Naive thymus-derived CD4-positive, alpha-beta T cell (primary cell): ENCODE measurements at regions not wholly inside any gene's neighbourhood (a gene's known extent, or its start where the extent isn't known, plus 50 kb on each side); places are given as distances from the start of the nearest gene placed in this dataset.

ENCODE experiments used
- ATAC-seq: fragments of 150-1000 bp; cut with Tn5 transposase; 2 replicates; pipeline ENCODE4 v1.10.0; 2021; ENCODE audit warnings: mild to moderate bottlenecking, moderate library complexity
- CTCF ChIA-PET: fragments of 350-600 bp; sonication (Branson Sonifier 250); formaldehyde crosslinking; loops from one replicate; lab custom pipeline; 2021; ENCODE audit warnings: antibody characterized with exemption; lab: Charles Lee
- POLR2A ChIA-PET: fragments of 350-600 bp; sonication (Branson Sonifier 250); formaldehyde crosslinking; loops from one replicate; lab custom pipeline; 2021; ENCODE audit warnings: antibody characterized with exemption, inconsistent platforms; lab: Charles Lee
- DNase-seq, 9 donors: peaks; one replicate each; pipeline versions ENCODE4 v3.0.0 to v3.0.0-alpha.2; 2020 to 2022; ENCODE audit warnings: mixed read lengths in 1 of 9
- H3K27ac ChIP-seq: one replicate; pipeline ENCODE4 v1.7.0; 2013; ENCODE audit warnings: mild to moderate bottlenecking, low read depth, low read length, moderate library complexity
- H3K27me3 ChIP-seq, 2 donors: one replicate each; pipeline ENCODE4 v1.7.0; 2013; ENCODE audit warnings: low read length in 2 of 2, mild to moderate bottlenecking in 2 of 2, moderate library complexity in 2 of 2; ENCODE audit not compliant: control insufficient read depth in 2 of 2, insufficient read depth in 2 of 2
- H3K36me3 ChIP-seq, 3 experiments: 1 replicate in 2 of 3; 2 replicates in 1 of 3; pipeline ENCODE4 v1.7.0; 2013; ENCODE audit warnings: low read length in 3 of 3, mild to moderate bottlenecking in 3 of 3, moderate library complexity in 1 of 3; ENCODE audit not compliant: insufficient read depth in 3 of 3, control insufficient read depth in 2 of 3
- H3K4me1 ChIP-seq, 2 donors: one replicate each; pipeline ENCODE4 v1.7.0; 2013; ENCODE audit warnings: low read length in 2 of 2, mild to moderate bottlenecking in 2 of 2, moderate library complexity in 1 of 2; ENCODE audit not compliant: control insufficient read depth in 2 of 2, insufficient read depth in 2 of 2
- H3K4me3 ChIP-seq: 2 replicates; pipeline ENCODE4 v1.7.0; 2013; ENCODE audit warnings: mild to moderate bottlenecking, low read length
- H3K9me3 ChIP-seq, 3 experiments: 1 replicate in 2 of 3; 2 replicates in 1 of 3; pipeline ENCODE4 v1.7.0; 2013; ENCODE audit warnings: low read length in 3 of 3; ENCODE audit not compliant: control insufficient read depth in 2 of 3
- H3K27ac Mint-ChIP-seq, 9 donors: one replicate each; pipeline ENCODE4 v1.8.0; 2020 to 2022; ENCODE audit warnings: mixed read lengths in 9 of 9, mild to moderate bottlenecking in 8 of 9, moderate library complexity in 5 of 9, inconsistent platforms in 2 of 9
- H3K27me3 Mint-ChIP-seq, 5 donors: one replicate each; pipeline ENCODE4 v1.8.0; 2021 to 2022; ENCODE audit warnings: mixed read lengths in 5 of 5, mild to moderate bottlenecking in 1 of 5
- H3K36me3 Mint-ChIP-seq, 5 donors: one replicate each; pipeline ENCODE4 v1.8.0; 2020 to 2022; ENCODE audit warnings: mixed read lengths in 5 of 5, mild to moderate bottlenecking in 3 of 5, inconsistent platforms in 1 of 5
- H3K4me1 Mint-ChIP-seq, 7 donors: one replicate each; pipeline ENCODE4 v1.8.0; 2020 to 2022; ENCODE audit warnings: mixed read lengths in 7 of 7, mild to moderate bottlenecking in 3 of 7, inconsistent platforms in 1 of 7
- H3K4me3 Mint-ChIP-seq, 10 donors: one replicate each; pipeline ENCODE4 v1.8.0; 2020 to 2022; ENCODE audit warnings: mild to moderate bottlenecking in 10 of 10, mixed read lengths in 10 of 10, moderate library complexity in 6 of 10, inconsistent platforms in 2 of 10
- H3K9me3 Mint-ChIP-seq, 11 donors: one replicate each; pipeline ENCODE4 v1.8.0; 2020 to 2022; ENCODE audit warnings: mixed read lengths in 11 of 11, mild to moderate bottlenecking in 4 of 11, inconsistent platforms in 1 of 11, moderate library complexity in 1 of 11
- intact Hi-C, 2 donors: fragments of 100-400 bp; cut with micrococcal nuclease; formaldehyde crosslinking; loops; one replicate each; pipeline ENCODE4 v1.15.1; 2023

- no peak for ATAC-seq
- Histone ChIP-seq H3K36me3 (no peaks in the 10 kb centered on the region), H3K9me3 (no peaks in the 10 kb centered on the region), H3K4me1 (no peaks in the 10 kb centered on the region), H3K27me3 (no peaks in the 10 kb centered on the region), H3K27ac (no peak overlapping the region), H3K4me3 (no peak overlapping the region)
- no peak overlapping the region for H3K27ac Mint-ChIP-seq
- no peak for DNase-seq
- intact Hi-C loops, result no loop called here
- CTCF ChIA-PET, result no interaction called here
- no peak overlapping the region for H3K4me3 Mint-ChIP-seq
- H3K27me3 Mint-ChIP-seq, result peaks cover 3 to 23% (median 8%) of the 10 kb centered on the region in 5 donors
- no peaks in the 10 kb centered on the region for H3K4me1 Mint-ChIP-seq
- peaks cover 0 to 15% (median 7%) of the 10 kb centered on the region in 11 donors for H3K9me3 Mint-ChIP-seq
- peaks cover 0 to 6% (median 0%) of the 10 kb centered on the region in 5 donors for H3K36me3 Mint-ChIP-seq
- POLR2A ChIA-PET, result no interaction called here
Observed at GRCh38 chr16:88316151-88316550, 66.6 kb upstream of the ZNF469 start.

GRCh38 chr16:88316941-88317612 lies 65.7 kb upstream of the ZNF469 start:
- H3K27ac Mint-ChIP-seq, result no peak overlapping the region
- H3K4me3 Mint-ChIP-seq, result no peak overlapping the region
- ATAC-seq (no peak), DNase-seq (no peak)
- ChIA-PET POLR2A (no interaction called here), CTCF (no interaction called here)
- H3K36me3 Mint-ChIP-seq, result peaks cover 0 to 6% (median 0%) of the 10 kb centered on the region in 5 donors
- intact Hi-C loops, result no loop called here
- Histone ChIP-seq H3K9me3 (no peaks in the 10 kb centered on the region), H3K27ac (no peak overlapping the region), H3K4me3 (no peak overlapping the region), H3K4me1 (no peaks in the 10 kb centered on the region), H3K27me3 (no peaks in the 10 kb centered on the region), H3K36me3 (no peaks in the 10 kb centered on the region)
- H3K27me3 Mint-ChIP-seq, result peaks cover 0 to 21% (median 8%) of the 10 kb centered on the region in 5 donors
- H3K4me1 Mint-ChIP-seq, result no peaks in the 10 kb centered on the region
- H3K9me3 Mint-ChIP-seq, result peaks cover 0 to 11% (median 6%) of the 10 kb centered on the region in 11 donors

DNA sequence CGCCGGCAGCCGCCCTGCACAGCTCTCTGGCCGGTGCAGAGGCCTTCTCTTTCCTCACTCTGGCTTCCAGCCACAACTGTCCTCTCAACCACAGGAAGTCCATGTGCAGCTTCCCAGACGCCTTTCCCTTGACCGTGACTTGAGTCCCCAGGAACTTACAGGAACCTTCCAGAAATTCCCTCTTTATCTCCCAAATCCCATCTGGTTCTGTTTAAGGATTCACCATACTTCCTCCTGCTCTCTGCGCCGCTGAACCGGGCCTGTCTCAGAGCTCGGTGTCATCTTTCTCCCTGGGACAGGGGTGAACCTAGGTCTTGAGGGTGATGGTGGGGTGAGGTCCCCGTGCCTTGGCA lies 65.2 kb upstream of the ZNF469 start:
- CTCF ChIA-PET, result no interaction called here

DNA sequence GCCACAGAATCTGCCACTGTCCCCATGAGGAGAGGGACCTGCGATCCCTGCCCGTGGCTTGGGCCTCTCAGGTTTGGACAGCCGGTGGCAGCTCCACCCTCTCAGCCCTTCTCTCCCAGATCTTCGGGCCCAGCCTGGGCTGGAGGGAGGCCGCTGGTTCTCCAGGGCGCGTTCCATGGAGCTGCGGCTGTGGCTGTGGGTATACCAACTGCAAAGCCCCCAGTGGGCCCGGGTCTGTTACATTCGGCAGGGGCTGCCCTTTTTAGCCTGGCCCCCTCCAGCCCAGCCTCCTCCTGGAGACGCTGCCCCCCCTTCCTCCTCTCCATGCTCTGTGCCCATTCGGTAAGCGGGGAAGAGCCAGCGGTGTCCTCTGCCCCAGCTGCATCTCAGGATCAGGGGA lies 64.7 kb upstream of the ZNF469 start:
- Mint-ChIP-seq H3K27ac (no peak overlapping the region), H3K36me3 (no peaks in the 10 kb centered on the region), H3K27me3 (peaks cover 0 to 15% (median 8%) of the 10 kb centered on the region in 5 donors), H3K4me3 (no peak overlapping the region), H3K9me3 (peaks cover 0 to 4% (median 0%) of the 10 kb centered on the region in 11 donors), H3K4me1 (no peaks in the 10 kb centered on the region)
- Histone ChIP-seq H3K4me1 (no peaks in the 10 kb centered on the region), H3K27ac (no peak overlapping the region), H3K36me3 (no peaks in the 10 kb centered on the region), H3K27me3 (no peaks in the 10 kb centered on the region), H3K4me3 (no peak overlapping the region), H3K9me3 (no peaks in the 10 kb centered on the region)
- ATAC-seq, result no peak
- CTCF ChIA-PET, result no interaction called here
- intact Hi-C loops, result no loop called here
- POLR2A ChIA-PET, result no interaction called here
- DNase-seq, result no peak

More for the DNA sequence above, 65.2 kb upstream of the ZNF469 start:
- Mint-ChIP-seq H3K4me1 (no peaks in the 10 kb centered on the region), H3K9me3 (peaks cover 0 to 6% (median 2%) of the 10 kb centered on the region in 11 donors), H3K36me3 (peaks cover 0 to 2% (median 0%) of the 10 kb centered on the region in 5 donors), H3K27me3 (peaks cover 0 to 16% (median 8%) of the 10 kb centered on the region in 5 donors), H3K4me3 (no peak overlapping the region), H3K27ac (no peak overlapping the region)
- POLR2A ChIA-PET, result no interaction called here
- Histone ChIP-seq H3K4me1 (no peaks in the 10 kb centered on the region), H3K36me3 (no peaks in the 10 kb centered on the region), H3K4me3 (no peak overlapping the region), H3K27me3 (no peaks in the 10 kb centered on the region), H3K9me3 (no peaks in the 10 kb centered on the region), H3K27ac (no peak overlapping the region)
- intact Hi-C loops, result no loop called here
- no peak for ATAC-seq
- no peak for DNase-seq

GRCh38 chr16:88318521-88318920 lies 64.2 kb upstream of the ZNF469 start:
- no peak for ATAC-seq
- no peaks in the 10 kb centered on the region for H3K27me3 ChIP-seq
- H3K27ac ChIP-seq, result no peak overlapping the region
- H3K4me3 ChIP-seq, result no peak overlapping the region
- no peak overlapping the region for H3K27ac Mint-ChIP-seq
- H3K4me3 Mint-ChIP-seq, result no peak overlapping the region
- no peaks in the 10 kb centered on the region for H3K36me3 Mint-ChIP-seq
- intact Hi-C loops, result no loop called here
- ChIA-PET POLR2A (no interaction called here), CTCF (no interaction called here)
- H3K27me3 Mint-ChIP-seq, result peaks cover 0 to 11% (median 6%) of the 10 kb centered on the region in 5 donors
- peaks cover 0 to 3% (median 0%) of the 10 kb centered on the region in 11 donors for H3K9me3 Mint-ChIP-seq
- H3K9me3 ChIP-seq, result no peaks in the 10 kb centered on the region
- H3K4me1 ChIP-seq, result no peaks in the 10 kb centered on the region
- H3K36me3 ChIP-seq, result no peaks in the 10 kb centered on the region
- no peaks in the 10 kb centered on the region for H3K4me1 Mint-ChIP-seq
- no peak for DNase-seq

DNA sequence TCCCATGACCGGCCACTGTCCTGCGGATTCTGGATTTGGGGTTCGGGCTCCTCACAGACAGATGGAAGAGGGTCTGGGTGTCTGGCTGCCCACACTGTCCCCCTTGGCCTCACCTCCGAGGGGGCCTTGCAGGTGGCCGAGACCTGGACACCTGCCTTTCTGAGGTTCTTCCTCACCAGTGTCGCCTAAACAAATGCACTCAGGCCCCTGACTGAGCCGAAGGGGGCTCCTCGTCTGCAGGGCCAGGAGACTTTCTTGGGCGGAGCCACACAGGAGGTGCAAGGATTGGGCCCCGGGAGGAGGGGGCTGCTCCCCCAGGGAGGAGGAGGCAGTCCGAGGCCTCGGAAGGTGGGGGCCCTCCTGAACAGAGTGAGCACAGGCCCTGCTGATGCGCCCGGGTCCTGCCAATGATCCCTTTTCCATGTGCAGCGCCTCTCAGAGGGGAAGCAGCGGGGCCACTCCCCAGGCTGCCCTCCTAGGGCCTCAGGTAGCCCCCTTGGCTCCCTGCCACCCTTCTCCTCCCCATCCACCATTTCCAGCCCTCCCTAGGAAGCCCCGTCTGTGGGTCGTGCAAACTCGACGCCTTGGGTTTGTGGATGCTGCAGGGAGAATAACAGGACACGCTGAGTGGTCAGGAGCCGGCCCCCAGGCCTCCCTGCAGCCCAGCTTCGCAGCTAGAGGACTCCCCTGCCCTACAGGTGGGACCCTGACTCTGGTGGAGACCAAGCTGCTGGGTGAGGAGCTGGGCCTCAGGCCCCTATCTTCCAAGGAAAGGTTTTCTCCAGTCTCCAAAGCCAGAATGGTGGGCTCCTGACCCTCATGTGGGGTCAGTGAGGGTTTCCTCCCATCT lies 63.4 kb upstream of the ZNF469 start:
- intact Hi-C loops, result no loop called here
- CTCF ChIA-PET, result no interaction called here

More for the DNA sequence above, 63.4 kb upstream of the ZNF469 start:
- Mint-ChIP-seq H3K4me1 (no peaks in the 10 kb centered on the region), H3K27ac (no peak overlapping the region), H3K36me3 (no peaks in the 10 kb centered on the region), H3K4me3 (no peak overlapping the region), H3K27me3 (peaks cover 0 to 10% (median 6%) of the 10 kb centered on the region in 5 donors), H3K9me3 (peaks cover 0 to 4% (median 0%) of the 10 kb centered on the region in 11 donors)
- no peaks in the 10 kb centered on the region for H3K4me1 ChIP-seq
- POLR2A ChIA-PET, result no interaction called here
- no peak overlapping the region for H3K27ac ChIP-seq
- no peaks in the 10 kb centered on the region for H3K36me3 ChIP-seq
- DNase-seq (no peak), ATAC-seq (no peak)
- H3K4me3 ChIP-seq, result no peak overlapping the region
- no peaks in the 10 kb centered on the region for H3K27me3 ChIP-seq
- H3K9me3 ChIP-seq, result no peaks in the 10 kb centered on the region
